ENCODE measurements at regions not wholly inside any gene's neighbourhood (a gene's known extent, or its start where the extent isn't known, plus 50 kb on each side); places are given as distances from the start of the nearest gene placed in this dataset.
"Not testable (repeated sequence)": the region's sequence is repeated elsewhere in the genome, so short reads cannot be mapped to it uniquely, and the experiment has no call there.

GRCh38 chr15:20012837-20013236 lies 528.8 kb downstream of the GOLGA6L6 start:
- not testable (repeated sequence) for TF ChIP-seq CTCF, POLR2A (IDR thresholded peaks at IDR 0.05)
